GM23338 (cell line): ENCODE measurements at regions not wholly inside any gene's neighbourhood (a gene's known extent, or its start where the extent isn't known, plus 50 kb on each side); places are given as distances from the start of the nearest gene placed in this dataset.

Experiments used
- ATAC-seq: fragments of 200-7000 bp; cut with Tn5 transposase; 3 replicates; pipeline ENCODE4 v1.9.1; 2020
- DNase-seq: peaks from one replicate; pipeline ENCODE4 v3.0.0-alpha.2; 2015; ENCODE audit warnings: low spot score
- H2AFZ ChIP-seq: fragments of 200-600 bp; sonication (generic); 2 replicates; pipeline ENCODE4 v1.8.0; 2016; ENCODE audit warnings: antibody characterized with exemption, mild to moderate bottlenecking, moderate library complexity
- H3F3A ChIP-seq: fragments of 200-600 bp; sonication (generic); replicated peaks from 2 replicates; pipeline ENCODE4 v1.8.0; 2017; ENCODE audit warnings: antibody characterized with exemption, mixed run types, low read depth
- H3K27ac ChIP-seq: fragments of 200-600 bp; sonication (generic); 2 replicates; pipeline ENCODE4 v1.6.1; 2016; ENCODE audit warnings: low read depth
- H3K27me3 ChIP-seq: fragments of 200-600 bp; sonication (generic); 2 replicates; pipeline ENCODE4 v1.8.0; 2016; ENCODE audit warnings: mild to moderate bottlenecking, mixed run types, moderate library complexity; ENCODE audit not compliant: insufficient read depth
- H3K36me3 ChIP-seq: fragments of 200-600 bp; sonication (generic); 2 replicates; pipeline ENCODE4 v1.8.0; 2016; ENCODE audit warnings: mild to moderate bottlenecking; ENCODE audit not compliant: insufficient read depth
- H3K4me1 ChIP-seq: fragments of 200-600 bp; sonication (generic); 2 replicates; pipeline ENCODE4 v1.8.0; 2016; ENCODE audit warnings: mild to moderate bottlenecking, moderate library complexity; ENCODE audit not compliant: insufficient read depth
- H3K4me2 ChIP-seq: fragments of 200-600 bp; sonication (generic); 2 replicates; pipeline ENCODE4 v1.7.1; 2017; ENCODE audit warnings: mixed run types
- H3K4me3 ChIP-seq: fragments of 200-600 bp; sonication (generic); 2 replicates; pipeline ENCODE4 v1.6.1; 2016; ENCODE audit warnings: mixed run types
- H3K79me2 ChIP-seq: fragments of 200-600 bp; sonication (generic); replicated peaks from 2 replicates; pipeline ENCODE4 v1.8.0; 2017; ENCODE audit warnings: mild to moderate bottlenecking; ENCODE audit not compliant: insufficient read depth
- H3K9me2 ChIP-seq: fragments of 200-600 bp; sonication (generic); 2 replicates; pipeline ENCODE4 v1.8.0; 2017; ENCODE audit not compliant: insufficient read depth
- H4K20me1 ChIP-seq: fragments of 200-600 bp; sonication (generic); replicated peaks from 2 replicates; pipeline ENCODE4 v1.8.0; 2017; ENCODE audit warnings: mild to moderate bottlenecking; ENCODE audit not compliant: insufficient read depth
- H3K27ac Mint-ChIP-seq: 2 replicates; pipeline ENCODE4 v1.8.0; 2020; ENCODE audit warnings: inconsistent platforms, mild to moderate bottlenecking, moderate library complexity, mixed read lengths
- H3K27me3 Mint-ChIP-seq: 3 replicates; pipeline ENCODE4 v1.8.0; 2022; ENCODE audit warnings: low read depth, mild to moderate bottlenecking, moderate library complexity, mixed read lengths, inconsistent platforms; ENCODE audit not compliant: insufficient read depth, poor library complexity
- H3K36me3 Mint-ChIP-seq: 3 replicates; pipeline ENCODE4 v1.8.0; 2021; ENCODE audit warnings: low read depth, mild to moderate bottlenecking, inconsistent platforms, moderate library complexity, mixed read lengths
- H3K4me1 Mint-ChIP-seq: 3 replicates; pipeline ENCODE4 v1.8.0; 2020; ENCODE audit warnings: mild to moderate bottlenecking, inconsistent platforms, mixed read lengths
- H3K4me3 Mint-ChIP-seq: 3 replicates; pipeline ENCODE4 v1.8.0; 2021; ENCODE audit warnings: moderate library complexity, mild to moderate bottlenecking, inconsistent platforms, mixed read lengths
- H3K9me3 Mint-ChIP-seq: 3 replicates; pipeline ENCODE4 v1.8.0; 2020; ENCODE audit warnings: moderate library complexity, mild to moderate bottlenecking, inconsistent platforms, mixed read lengths
- CTCF ChIP-seq, 2 experiments: fragments of 200-600 bp in 1 of 2; sonication (generic) in 1 of 2; conservative IDR thresholded peaks; 2 replicates each; pipeline versions ENCODE4 v1.5.1 to v1.6.1; 2016 to 2017; ENCODE audit warnings: antibody characterized with exemption in 2 of 2, low read depth in 2 of 2, mild to moderate bottlenecking in 2 of 2, moderate library complexity in 1 of 2
- EZH2 ChIP-seq: fragments of 200-600 bp; sonication (generic); IDR thresholded peaks from one replicate; pipeline ENCODE4 v1.8.0; 2017; ENCODE audit warnings: antibody characterized with exemption, mild to moderate bottlenecking, low read depth; ENCODE audit not compliant: unreplicated experiment
- EZH2phosphoT487 ChIP-seq: fragments of 200-600 bp; sonication (generic); IDR thresholded peaks from one replicate; pipeline ENCODE4 v1.8.1; 2018; ENCODE audit warnings: antibody characterized with exemption; ENCODE audit not compliant: unreplicated experiment
- JUNB ChIP-seq: IDR thresholded peaks from one replicate; pipeline ENCODE4 v1.6.1; 2016; ENCODE audit warnings: antibody characterized with exemption; ENCODE audit not compliant: unreplicated experiment
- POLR2AphosphoS5 ChIP-seq: IDR thresholded peaks from 2 replicates; pipeline ENCODE4 v1.6.1; 2016; ENCODE audit warnings: antibody characterized with exemption, low read depth
- STAT1 ChIP-seq: IDR thresholded peaks from one replicate; pipeline ENCODE4 v1.6.1; 2016; ENCODE audit warnings: antibody characterized with exemption; ENCODE audit not compliant: unreplicated experiment
- TF ChIP-seq, protein P1 (sequence below): IDR thresholded peaks from one replicate; pipeline ENCODE4 v1.6.1; 2018; ENCODE audit warnings: antibody characterized with exemption; ENCODE audit not compliant: unreplicated experiment

GRCh38 chr2:7937082-7937481 lies 744.8 kb upstream of the ID2 start (continued):
- TF ChIP-seq, protein P1, sequence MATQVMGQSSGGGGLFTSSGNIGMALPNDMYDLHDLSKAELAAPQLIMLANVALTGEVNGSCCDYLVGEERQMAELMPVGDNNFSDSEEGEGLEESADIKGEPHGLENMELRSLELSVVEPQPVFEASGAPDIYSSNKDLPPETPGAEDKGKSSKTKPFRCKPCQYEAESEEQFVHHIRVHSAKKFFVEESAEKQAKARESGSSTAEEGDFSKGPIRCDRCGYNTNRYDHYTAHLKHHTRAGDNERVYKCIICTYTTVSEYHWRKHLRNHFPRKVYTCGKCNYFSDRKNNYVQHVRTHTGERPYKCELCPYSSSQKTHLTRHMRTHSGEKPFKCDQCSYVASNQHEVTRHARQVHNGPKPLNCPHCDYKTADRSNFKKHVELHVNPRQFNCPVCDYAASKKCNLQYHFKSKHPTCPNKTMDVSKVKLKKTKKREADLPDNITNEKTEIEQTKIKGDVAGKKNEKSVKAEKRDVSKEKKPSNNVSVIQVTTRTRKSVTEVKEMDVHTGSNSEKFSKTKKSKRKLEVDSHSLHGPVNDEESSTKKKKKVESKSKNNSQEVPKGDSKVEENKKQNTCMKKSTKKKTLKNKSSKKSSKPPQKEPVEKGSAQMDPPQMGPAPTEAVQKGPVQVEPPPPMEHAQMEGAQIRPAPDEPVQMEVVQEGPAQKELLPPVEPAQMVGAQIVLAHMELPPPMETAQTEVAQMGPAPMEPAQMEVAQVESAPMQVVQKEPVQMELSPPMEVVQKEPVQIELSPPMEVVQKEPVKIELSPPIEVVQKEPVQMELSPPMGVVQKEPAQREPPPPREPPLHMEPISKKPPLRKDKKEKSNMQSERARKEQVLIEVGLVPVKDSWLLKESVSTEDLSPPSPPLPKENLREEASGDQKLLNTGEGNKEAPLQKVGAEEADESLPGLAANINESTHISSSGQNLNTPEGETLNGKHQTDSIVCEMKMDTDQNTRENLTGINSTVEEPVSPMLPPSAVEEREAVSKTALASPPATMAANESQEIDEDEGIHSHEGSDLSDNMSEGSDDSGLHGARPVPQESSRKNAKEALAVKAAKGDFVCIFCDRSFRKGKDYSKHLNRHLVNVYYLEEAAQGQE = no peak
- TF ChIP-seq EZH2phosphoT487 (no peak), CTCF (conservative IDR thresholded peaks at IDR 0.05; ENCODE audit: low read depth in 2 of 2) (no peak), STAT1 (no peak)

GRCh38 chr2:7940723-7941122 lies 741.1 kb upstream of the ID2 start:
- Mint-ChIP-seq H3K9me3 (peaks cover 8% of the 10 kb centered on the region; the same call in 2 of the 3 replicates), H3K27ac (no peak overlapping the region), H3K4me1 (peaks cover 4% of the 10 kb centered on the region), H3K36me3 (peaks cover 8% of the 10 kb centered on the region; the same call in 2 of the 3 replicates), H3K27me3 (peaks cover 4% of the 10 kb centered on the region), H3K4me3 (no peak overlapping the region)
- Histone ChIP-seq H2AFZ (no peak overlapping the region), H3K27me3 (no peaks in the 10 kb centered on the region), H3F3A (no peaks in the 10 kb centered on the region), H3K4me2 (no peak overlapping the region), H3K27ac (no peak overlapping the region), H3K79me2 (no peaks in the 10 kb centered on the region), H3K4me1 (no peaks in the 10 kb centered on the region), H3K9me2 (peaks cover 6% of the 10 kb centered on the region), H3K36me3 (no peaks in the 10 kb centered on the region), H4K20me1 (no peaks in the 10 kb centered on the region), H3K4me3 (no peak overlapping the region)
- DNase-seq (no peak), ATAC-seq (no peak)
- no peak for TF ChIP-seq EZH2
- TF ChIP-seq, protein P1 = no peak
- no peak for TF ChIP-seq POLR2AphosphoS5
- TF ChIP-seq JUNB = no peak
- TF ChIP-seq STAT1 = no peak
- TF ChIP-seq CTCF (conservative IDR thresholded peaks at IDR 0.05; ENCODE audit: low read depth in 2 of 2) = no peak
